ENCODE measurements at regions not wholly inside any gene's neighbourhood (a gene's known extent, or its start where the extent isn't known, plus 50 kb on each side); places are given as distances from the start of the nearest gene placed in this dataset.

GRCh38 chr10:64880546-64880945, 1359.3 kb downstream of the REEP3 start:
- TF ChIP-seq CTCF (IDR thresholded peaks at IDR 0.05) = no peak
- no peak for TF ChIP-seq EP300 (IDR thresholded peaks at IDR 0.05)
- TF ChIP-seq POLR2A (IDR thresholded peaks at IDR 0.05) = no peak
